IMR-90 (cell line): ENCODE measurements at regions not wholly inside any gene's neighbourhood (a gene's known extent, or its start where the extent isn't known, plus 50 kb on each side); places are given as distances from the start of the nearest gene placed in this dataset.
"Not testable (repeated sequence)": the region's sequence is repeated elsewhere in the genome, so short reads cannot be mapped to it uniquely, and the experiment has no call there.

Source experiments
- CEBPB ChIP-seq: IDR thresholded peaks from 2 replicates; pipeline ENCODE4 v1.6.1; 2012; ENCODE audit warnings: low read depth, low read length, improper control_type of control experiment
- MAZ ChIP-seq: IDR thresholded peaks from 2 replicates; pipeline ENCODE4 v1.6.1; 2012; ENCODE audit warnings: low read depth, mild to moderate bottlenecking, low read length, improper control_type of control experiment, moderate library complexity, borderline replicate concordance
- POLR2A ChIP-seq: IDR thresholded peaks from 2 replicates; pipeline ENCODE4 v1.6.1; 2012; ENCODE audit warnings: mild to moderate bottlenecking, low read depth, low read length
- RAD21 ChIP-seq: IDR thresholded peaks from 2 replicates; pipeline ENCODE4 v1.6.1; 2012; ENCODE audit warnings: low read length, improper control_type of control experiment
- RCOR1 ChIP-seq: IDR thresholded peaks from 2 replicates; pipeline ENCODE4 v1.6.1; 2012; ENCODE audit warnings: mild to moderate bottlenecking, low read length, improper control_type of control experiment; ENCODE audit not compliant: insufficient replicate concordance
- RFX5 ChIP-seq: IDR thresholded peaks from 2 replicates; pipeline ENCODE4 v1.8.0; 2012; ENCODE audit warnings: low read depth, mild to moderate bottlenecking, low read length, moderate library complexity
- SMC3 ChIP-seq: fragments of 150-350 bp; IDR thresholded peaks from 2 replicates; pipeline ENCODE4 v1.6.1; 2016; ENCODE audit warnings: low read depth, mild to moderate bottlenecking, antibody characterized with exemption, low read length, moderate library complexity
- USF2 ChIP-seq: fragments of 150-350 bp; IDR thresholded peaks from 2 replicates; pipeline ENCODE4 v1.6.1; 2017; ENCODE audit warnings: mild to moderate bottlenecking, antibody characterized with exemption, low read length, low read depth
- TF ChIP-seq, protein P1 (sequence below): conservative IDR thresholded peaks from 2 replicates; pipeline ENCODE4 v1.5.1; 2012; ENCODE audit warnings: mild to moderate bottlenecking, low read depth, low read length, improper control_type of control experiment

DNA sequence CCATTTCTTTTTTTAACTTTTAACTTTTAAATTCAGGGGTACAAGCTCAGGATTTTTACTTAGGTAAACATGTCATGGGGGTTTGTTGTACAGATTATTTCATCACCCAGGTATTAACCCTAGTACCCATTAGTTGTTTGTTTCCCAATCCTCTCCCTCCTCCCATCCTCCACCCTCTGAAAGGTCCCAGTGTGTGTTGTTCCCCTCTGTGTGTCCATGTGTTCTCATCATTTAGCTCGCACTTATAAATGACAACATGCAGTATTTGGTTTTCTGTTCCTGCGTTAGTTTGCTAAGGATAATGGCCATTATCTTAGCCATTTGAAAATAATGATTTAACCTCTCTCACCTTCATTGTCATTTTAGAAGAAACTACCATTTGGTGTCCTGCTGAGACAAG is 684.9 kb downstream of the MAFB start:
- TF ChIP-seq, protein P1, sequence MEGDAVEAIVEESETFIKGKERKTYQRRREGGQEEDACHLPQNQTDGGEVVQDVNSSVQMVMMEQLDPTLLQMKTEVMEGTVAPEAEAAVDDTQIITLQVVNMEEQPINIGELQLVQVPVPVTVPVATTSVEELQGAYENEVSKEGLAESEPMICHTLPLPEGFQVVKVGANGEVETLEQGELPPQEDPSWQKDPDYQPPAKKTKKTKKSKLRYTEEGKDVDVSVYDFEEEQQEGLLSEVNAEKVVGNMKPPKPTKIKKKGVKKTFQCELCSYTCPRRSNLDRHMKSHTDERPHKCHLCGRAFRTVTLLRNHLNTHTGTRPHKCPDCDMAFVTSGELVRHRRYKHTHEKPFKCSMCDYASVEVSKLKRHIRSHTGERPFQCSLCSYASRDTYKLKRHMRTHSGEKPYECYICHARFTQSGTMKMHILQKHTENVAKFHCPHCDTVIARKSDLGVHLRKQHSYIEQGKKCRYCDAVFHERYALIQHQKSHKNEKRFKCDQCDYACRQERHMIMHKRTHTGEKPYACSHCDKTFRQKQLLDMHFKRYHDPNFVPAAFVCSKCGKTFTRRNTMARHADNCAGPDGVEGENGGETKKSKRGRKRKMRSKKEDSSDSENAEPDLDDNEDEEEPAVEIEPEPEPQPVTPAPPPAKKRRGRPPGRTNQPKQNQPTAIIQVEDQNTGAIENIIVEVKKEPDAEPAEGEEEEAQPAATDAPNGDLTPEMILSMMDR = not testable (repeated sequence)
- not testable (repeated sequence) for TF ChIP-seq SMC3, RCOR1, RFX5, CEBPB, USF2, MAZ, POLR2A, RAD21
